ENCODE measurements at regions not wholly inside any gene's neighbourhood (a gene's known extent, or its start where the extent isn't known, plus 50 kb on each side); places are given as distances from the start of the nearest gene placed in this dataset.

DNA sequence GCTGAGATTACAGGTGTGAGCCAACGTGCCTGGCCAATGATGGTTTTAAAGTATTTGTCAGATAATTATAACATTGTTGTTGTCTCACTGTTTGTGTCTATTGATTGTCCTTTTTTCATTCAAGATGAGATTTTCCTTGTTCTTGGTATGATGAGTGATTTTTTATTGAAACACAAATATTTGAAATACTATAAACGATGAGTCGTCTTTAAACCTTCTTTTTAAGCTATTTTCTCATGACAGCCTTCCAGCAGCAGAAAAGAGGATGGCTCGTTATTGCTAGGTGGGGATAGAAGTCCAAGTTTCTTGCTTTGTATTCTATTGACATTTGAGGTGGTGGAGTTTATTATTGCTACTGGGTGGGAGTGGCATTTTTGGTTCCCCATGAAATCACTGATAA is 61.7 kb upstream of the MDFIC2 start:
- no peak overlapping the region for H3K27ac ChIP-seq
- ATAC-seq (ENCODE audit: low FRiP score in 2 of 2) (no peak), DNase-seq (no peak)
- H3K4me3 ChIP-seq = no peak overlapping the region
- no peaks in the 10 kb centered on the region for H3K27me3 ChIP-seq
- TF ChIP-seq, protein P1, sequence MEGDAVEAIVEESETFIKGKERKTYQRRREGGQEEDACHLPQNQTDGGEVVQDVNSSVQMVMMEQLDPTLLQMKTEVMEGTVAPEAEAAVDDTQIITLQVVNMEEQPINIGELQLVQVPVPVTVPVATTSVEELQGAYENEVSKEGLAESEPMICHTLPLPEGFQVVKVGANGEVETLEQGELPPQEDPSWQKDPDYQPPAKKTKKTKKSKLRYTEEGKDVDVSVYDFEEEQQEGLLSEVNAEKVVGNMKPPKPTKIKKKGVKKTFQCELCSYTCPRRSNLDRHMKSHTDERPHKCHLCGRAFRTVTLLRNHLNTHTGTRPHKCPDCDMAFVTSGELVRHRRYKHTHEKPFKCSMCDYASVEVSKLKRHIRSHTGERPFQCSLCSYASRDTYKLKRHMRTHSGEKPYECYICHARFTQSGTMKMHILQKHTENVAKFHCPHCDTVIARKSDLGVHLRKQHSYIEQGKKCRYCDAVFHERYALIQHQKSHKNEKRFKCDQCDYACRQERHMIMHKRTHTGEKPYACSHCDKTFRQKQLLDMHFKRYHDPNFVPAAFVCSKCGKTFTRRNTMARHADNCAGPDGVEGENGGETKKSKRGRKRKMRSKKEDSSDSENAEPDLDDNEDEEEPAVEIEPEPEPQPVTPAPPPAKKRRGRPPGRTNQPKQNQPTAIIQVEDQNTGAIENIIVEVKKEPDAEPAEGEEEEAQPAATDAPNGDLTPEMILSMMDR (IDR thresholded peaks at IDR 0.05) = no peak
- TF ChIP-seq EP300 (IDR thresholded peaks at IDR 0.05) (no peak), POLR2A (IDR thresholded peaks at IDR 0.05) (no peak), POLR2AphosphoS5 (IDR thresholded peaks at IDR 0.05) (no peak)
- H3K4me1 ChIP-seq = no peaks in the 10 kb centered on the region
- H3K9me3 ChIP-seq = no peaks in the 10 kb centered on the region
- WGBS, 2 donors = 82 to 83% methylated on average over 4 of the region's 4 CpGs
- no peaks in the 10 kb centered on the region for H3K36me3 ChIP-seq

Small RNAs in the stretch of these regions (small RNA-seq; reads per million reads assigned to genes)
- gene COX6CP6 = 0 reads per million in 4 donors
- 0 reads per million in 4 donors for gene RNU6-281P
